Endothelial cell of umbilical vein (primary cell): ENCODE measurements at regions not wholly inside any gene's neighbourhood (a gene's known extent, or its start where the extent isn't known, plus 50 kb on each side); places are given as distances from the start of the nearest gene placed in this dataset.

Experiments
- EZH2 ChIP-seq: IDR thresholded peaks from 2 replicates; pipeline ENCODE4 v1.6.1; 2012; ENCODE audit warnings: borderline replicate concordance, low read depth, mild to moderate bottlenecking, moderate library complexity, low read length, inconsistent platforms; ENCODE audit not compliant: severe bottlenecking
- POLR2AphosphoS5 ChIP-seq: IDR thresholded peaks from 2 replicates; pipeline ENCODE4 v1.6.1; 2012; ENCODE audit warnings: low read depth, mild to moderate bottlenecking, control low read depth, low read length, moderate library complexity; ENCODE audit not compliant: insufficient read depth

GRCh38 chr12:93135286-93136239, 206.5 kb upstream of the EEA1 start:
- TF ChIP-seq EZH2 (no peak), POLR2AphosphoS5 (no peak)
